ENCODE measurements at regions not wholly inside any gene's neighbourhood (a gene's known extent, or its start where the extent isn't known, plus 50 kb on each side); places are given as distances from the start of the nearest gene placed in this dataset.

DNA sequence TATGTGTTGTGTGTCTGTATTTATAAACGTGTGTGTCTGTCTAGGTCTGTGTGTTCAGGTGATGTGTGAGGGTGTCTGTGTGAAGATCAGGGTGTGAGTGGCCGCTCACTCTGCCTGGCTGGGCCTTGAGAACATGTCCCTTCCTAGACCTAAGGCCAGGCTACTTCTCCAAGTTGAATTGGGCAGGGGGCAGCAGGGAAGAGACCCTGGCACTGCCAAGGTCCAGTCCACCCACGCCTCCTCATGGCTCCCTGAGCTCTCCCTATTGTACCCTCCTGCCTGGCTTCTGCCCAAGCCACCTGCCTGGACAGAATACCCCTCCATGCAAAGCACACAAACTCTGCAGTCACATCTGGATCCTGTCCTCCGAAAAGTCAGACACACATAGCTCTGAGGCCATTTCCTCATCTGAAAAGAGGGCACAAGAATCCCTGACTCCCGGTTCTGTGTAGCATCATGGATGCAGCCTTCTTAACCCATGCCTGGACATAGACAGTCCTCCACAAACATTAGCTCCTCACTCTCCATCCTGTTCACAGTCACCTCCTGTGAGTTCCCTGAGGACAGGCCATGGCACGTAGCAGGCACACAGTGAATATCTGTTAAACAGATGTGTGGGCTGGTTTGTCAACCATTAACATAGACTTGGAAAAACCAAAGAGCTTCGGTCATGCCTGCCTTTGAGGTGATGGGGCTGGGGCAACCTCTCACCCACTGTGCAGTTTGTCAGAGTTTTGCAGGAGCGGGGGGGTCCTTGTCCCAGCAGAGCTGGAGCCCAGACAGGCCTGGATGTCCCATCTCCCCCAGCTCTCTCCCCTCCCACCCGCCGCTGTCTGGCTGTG, 167.8 kb upstream of the MVB12B start:
- DNase-seq (ENCODE audit: low read depth), result no peak
- TF ChIP-seq CTCF (IDR thresholded peaks at IDR 0.05; ENCODE audit: low read length, missing control alignments), result no peak
- H3K4me3 ChIP-seq (replicated peaks; ENCODE audit: low read depth, low read length), result no peak overlapping the region

DNA sequence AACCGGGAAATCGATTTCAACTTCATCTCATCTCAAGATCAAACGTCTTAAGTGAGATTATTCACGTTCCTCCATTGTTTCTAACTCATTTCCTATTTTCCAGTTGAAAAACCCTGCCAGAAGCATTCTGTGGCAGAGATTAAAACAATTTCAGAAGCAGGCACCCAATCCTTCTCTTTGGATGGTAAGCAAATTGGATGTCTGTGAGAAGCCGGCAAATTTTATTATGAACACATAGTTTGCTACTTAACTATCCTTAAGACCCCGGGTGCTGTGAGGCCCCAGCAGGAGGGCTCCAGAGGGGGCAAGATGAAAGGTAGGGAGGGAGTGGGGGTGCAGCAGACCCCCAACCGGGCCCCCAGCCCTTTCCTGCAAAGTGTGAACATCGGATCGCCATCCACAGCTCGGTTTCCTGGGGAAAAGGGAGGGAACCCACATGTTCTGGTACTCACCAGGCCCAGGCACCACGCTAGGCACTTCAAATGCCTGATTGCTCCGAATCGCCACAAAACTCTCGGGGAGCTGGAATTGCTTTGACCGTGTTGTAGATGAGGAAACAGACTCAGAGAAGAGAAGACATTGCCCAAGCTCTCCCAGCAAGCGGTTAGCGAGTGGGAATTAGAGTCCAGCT, 167.1 kb upstream of the MVB12B start:
- TF ChIP-seq CTCF (IDR thresholded peaks at IDR 0.05; ENCODE audit: low read length, missing control alignments), result no peak
- no peak for DNase-seq (ENCODE audit: low read depth)
- no peak overlapping the region for H3K4me3 ChIP-seq (replicated peaks; ENCODE audit: low read depth, low read length)

- no peak overlapping the region for H3K4me3 ChIP-seq (replicated peaks; ENCODE audit: low read depth, low read length)
- no peak for DNase-seq (ENCODE audit: low read depth)
- no peak for TF ChIP-seq CTCF (IDR thresholded peaks at IDR 0.05; ENCODE audit: low read length, missing control alignments)
Observed at GRCh38 chr9:126160067-126160853, 166.4 kb upstream of the MVB12B start.

DNA sequence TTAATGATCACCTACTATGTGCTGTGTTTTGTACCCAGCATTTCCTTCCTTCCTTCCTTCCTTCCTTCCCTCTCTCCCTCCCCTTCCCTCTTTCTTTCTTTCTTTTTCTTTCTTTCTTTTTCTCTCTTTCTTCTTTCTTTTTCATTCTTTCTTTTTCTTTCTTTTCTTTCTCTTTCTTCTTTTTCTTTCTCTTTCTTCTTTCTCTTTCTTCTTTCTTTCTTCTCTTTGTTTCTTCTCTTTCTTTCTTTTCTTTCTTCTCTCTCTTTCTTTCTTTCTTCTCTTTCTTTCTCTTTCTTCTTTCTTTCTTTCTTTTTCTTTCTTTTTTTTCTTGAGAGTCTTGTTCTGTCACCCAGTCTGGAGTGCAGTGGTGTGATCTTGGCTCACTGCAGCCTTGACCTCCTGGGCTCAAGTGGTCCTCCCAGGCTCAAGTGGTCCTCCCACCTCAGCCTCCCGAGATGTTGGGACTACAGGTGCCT, 165.7 kb upstream of the MVB12B start:
- H3K4me3 ChIP-seq (replicated peaks; ENCODE audit: low read depth, low read length), result no peak overlapping the region
- no peak for DNase-seq (ENCODE audit: low read depth)
- no peak for TF ChIP-seq CTCF (IDR thresholded peaks at IDR 0.05; ENCODE audit: low read length, missing control alignments)

DNA sequence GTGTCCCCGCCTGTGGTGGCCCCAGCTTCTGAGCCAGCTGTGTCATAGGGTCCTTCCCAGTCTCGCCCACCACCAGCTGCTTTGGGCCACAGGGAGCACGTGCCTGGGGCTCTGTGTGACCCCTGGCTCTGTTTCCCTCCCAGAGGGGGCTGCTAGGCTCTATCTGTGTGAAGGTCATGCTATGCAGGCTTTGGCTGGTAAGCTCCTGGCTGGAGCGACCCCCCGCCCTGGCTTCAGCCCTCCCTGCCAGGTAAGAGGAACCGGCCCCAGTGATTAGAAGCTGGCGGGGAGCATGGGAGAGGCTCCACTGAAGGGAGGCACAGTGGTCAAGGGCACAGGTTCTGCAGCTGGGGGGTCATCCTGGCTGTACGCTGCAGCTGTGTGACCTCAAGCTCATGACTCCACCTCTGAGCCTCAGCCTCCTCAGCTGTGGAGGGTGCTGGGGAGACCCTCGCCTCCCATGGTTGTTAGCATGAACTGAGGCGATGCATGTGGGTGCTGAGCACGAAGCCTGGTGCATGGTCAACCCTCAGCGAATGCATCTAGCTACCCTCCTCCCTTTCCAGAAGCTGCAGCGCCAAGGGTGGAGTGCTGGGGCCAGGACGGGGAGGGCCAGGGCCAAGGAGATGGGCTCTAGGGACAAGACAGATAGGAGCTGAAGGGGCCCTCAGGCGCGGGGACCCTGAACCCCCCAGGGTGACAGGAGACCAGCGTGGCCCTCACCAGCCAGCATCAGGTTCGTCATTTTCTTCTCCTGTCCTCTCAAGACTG, 163.8 kb upstream of the MVB12B start:
- no peak overlapping the region for H3K4me3 ChIP-seq (replicated peaks; ENCODE audit: low read depth, low read length)
- TF ChIP-seq CTCF (IDR thresholded peaks at IDR 0.05; ENCODE audit: low read length, missing control alignments), result no peak
- no peak for DNase-seq (ENCODE audit: low read depth)

- TF ChIP-seq CTCF (IDR thresholded peaks at IDR 0.05; ENCODE audit: low read length, missing control alignments), result no peak
- H3K4me3 ChIP-seq (replicated peaks; ENCODE audit: low read depth, low read length), result no peak overlapping the region
- no peak for DNase-seq (ENCODE audit: low read depth)
Observed at GRCh38 chr9:126164796-126165525, 161.7 kb upstream of the MVB12B start.
